ENCODE measurements at regions not wholly inside any gene's neighbourhood (a gene's known extent, or its start where the extent isn't known, plus 50 kb on each side); places are given as distances from the start of the nearest gene placed in this dataset.
"Not testable (repeated sequence)": the region's sequence is repeated elsewhere in the genome, so short reads cannot be mapped to it uniquely, and the experiment has no call there.

- no peak for DNase-seq
These were observed 453.3 kb downstream of the DIRAS2 start for GRCh38 chr9:90189306-90189705.

GRCh38 chr9:90192465-90192864, 450.2 kb downstream of the DIRAS2 start:
- DNase-seq: not testable (repeated sequence)

GRCh38 chr9:90198956-90199355, 443.7 kb downstream of the DIRAS2 start:
- peak; percentile 39 for DNase-seq

GRCh38 chr9:90201766-90202165, 440.9 kb downstream of the DIRAS2 start:
- no peak for DNase-seq

- DNase-seq: no peak
These were observed 438.3 kb downstream of the DIRAS2 start for GRCh38 chr9:90204128-90204831.

GRCh38 chr9:90213045-90213444, 429.6 kb downstream of the DIRAS2 start:
- DNase-seq: not testable (repeated sequence)

- no peak for DNase-seq
These were observed 423.0 kb downstream of the DIRAS2 start for GRCh38 chr9:90219548-90220118.

GRCh38 chr9:90221899-90222298, 420.7 kb downstream of the DIRAS2 start:
- not testable (repeated sequence) for DNase-seq

GRCh38 chr9:90226839-90227338, 415.7 kb downstream of the DIRAS2 start:
- DNase-seq: peak; percentile 70

- DNase-seq: not testable (repeated sequence)
These were observed 409.5 kb downstream of the DIRAS2 start for GRCh38 chr9:90233081-90233480.

GRCh38 chr9:90240541-90240940, 402.1 kb downstream of the DIRAS2 start:
- DNase-seq: no peak

GRCh38 chr9:90245661-90246060, 397.0 kb downstream of the DIRAS2 start:
- DNase-seq: no peak

- DNase-seq: no peak
These were observed 393.5 kb downstream of the DIRAS2 start for GRCh38 chr9:90249094-90249493.

- no peak for DNase-seq
These were observed 391.3 kb downstream of the DIRAS2 start for GRCh38 chr9:90251316-90251715.

GRCh38 chr9:90256345-90256744, 386.3 kb downstream of the DIRAS2 start:
- no peak for DNase-seq

GRCh38 chr9:90259311-90260246, 383.0 kb downstream of the DIRAS2 start:
- no peak for DNase-seq

- DNase-seq: no peak
These were observed 380.9 kb downstream of the DIRAS2 start for GRCh38 chr9:90261698-90262097.

GRCh38 chr9:90268613-90269012, 374.0 kb downstream of the DIRAS2 start:
- no peak for DNase-seq

- no peak for DNase-seq
These were observed 370.9 kb downstream of the DIRAS2 start for GRCh38 chr9:90271707-90272106.

- DNase-seq: no peak
These were observed 367.9 kb downstream of the DIRAS2 start for GRCh38 chr9:90274725-90275124.

GRCh38 chr9:90285946-90286345, 356.7 kb downstream of the DIRAS2 start:
- DNase-seq: no peak

- no peak for DNase-seq
These were observed 354.9 kb downstream of the DIRAS2 start for GRCh38 chr9:90287567-90288274.

GRCh38 chr9:90288275-90288639, 354.4 kb downstream of the DIRAS2 start:
- DNase-seq: no peak

All from NCI-H82 (cell line).